CD4-positive, alpha-beta T cell treated with Interleukin-4 for 4 hours (primary cell): ENCODE measurements at regions not wholly inside any gene's neighbourhood (a gene's known extent, or its start where the extent isn't known, plus 50 kb on each side); places are given as distances from the start of the nearest gene placed in this dataset.
"Not testable (repeated sequence)": the region's sequence is repeated elsewhere in the genome, so short reads cannot be mapped to it uniquely, and the experiment has no call there.

Experiments used
- DNase-seq: peaks from one replicate; pipeline ENCODE4 v3.0.0-alpha.2; 2020

GRCh38 chr4:22631167-22631566 lies 61.6 kb upstream of the GBA3 start:
- not testable (repeated sequence) for DNase-seq

- no peak for DNase-seq
Observed at GRCh38 chr4:22634541-22635181, 58.1 kb upstream of the GBA3 start.

- not testable (repeated sequence) for DNase-seq
Observed at GRCh38 chr4:22635182-22635549, 57.6 kb upstream of the GBA3 start.

GRCh38 chr4:22635692-22636091 lies 57.0 kb upstream of the GBA3 start:
- no peak for DNase-seq

GRCh38 chr4:22637306-22637705 lies 55.4 kb upstream of the GBA3 start:
- no peak for DNase-seq
